RWPE1 (cell line): ENCODE measurements at regions not wholly inside any gene's neighbourhood (a gene's known extent, or its start where the extent isn't known, plus 50 kb on each side); places are given as distances from the start of the nearest gene placed in this dataset.

Source experiments
- CTCF ChIA-PET: fragments of 350-600 bp; sonication (Branson Sonifier 250); formaldehyde crosslinking; extraction: SDS; loops from one replicate; lab custom pipeline; 2021; lab: Yijun Ruan, JAX
- POLR2A ChIA-PET: fragments of 400-600 bp; formaldehyde crosslinking; extraction: SDS; loops from one replicate; lab custom pipeline; 2020; ENCODE audit warnings: antibody characterized with exemption; ENCODE audit not compliant: low non-redundant PET; lab: Yijun Ruan, JAX
- DNase-seq: peaks from one replicate; pipeline ENCODE4 v3.0.0; 2012; ENCODE audit warnings: low spot score
- H3K27ac ChIP-seq: fragments of 450-650 bp; 2 replicates; pipeline ENCODE4 v1.5.1; 2017
- TF ChIP-seq, protein P1 (sequence below): fragments of 450-650 bp; conservative IDR thresholded peaks from 2 replicates; pipeline ENCODE4 v1.5.1; 2017; ENCODE audit warnings: low read depth, mild to moderate bottlenecking

DNA sequence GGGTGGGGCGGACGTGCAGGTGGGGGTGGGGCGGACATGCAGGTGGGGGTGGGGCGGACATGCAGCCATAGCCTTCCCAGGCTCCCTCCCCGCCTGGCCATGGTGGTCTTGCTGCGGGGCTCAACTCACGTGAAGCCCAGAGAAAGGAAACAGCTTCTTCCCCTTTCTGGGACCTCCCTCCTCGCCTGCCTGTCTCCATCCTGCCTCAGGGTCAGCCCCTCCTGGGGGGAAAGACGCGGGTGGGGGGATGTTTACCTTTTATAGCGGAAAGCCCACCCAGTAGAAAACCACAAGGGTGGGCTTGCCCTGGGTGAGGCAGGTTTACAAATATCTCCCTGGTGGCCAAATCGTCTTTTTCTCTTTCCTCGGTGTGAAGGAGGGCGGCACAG lies 520.0 kb downstream of the GLRX3 start:
- no peak for DNase-seq
- H3K27ac ChIP-seq: no peak overlapping the region
- TF ChIP-seq, protein P1, sequence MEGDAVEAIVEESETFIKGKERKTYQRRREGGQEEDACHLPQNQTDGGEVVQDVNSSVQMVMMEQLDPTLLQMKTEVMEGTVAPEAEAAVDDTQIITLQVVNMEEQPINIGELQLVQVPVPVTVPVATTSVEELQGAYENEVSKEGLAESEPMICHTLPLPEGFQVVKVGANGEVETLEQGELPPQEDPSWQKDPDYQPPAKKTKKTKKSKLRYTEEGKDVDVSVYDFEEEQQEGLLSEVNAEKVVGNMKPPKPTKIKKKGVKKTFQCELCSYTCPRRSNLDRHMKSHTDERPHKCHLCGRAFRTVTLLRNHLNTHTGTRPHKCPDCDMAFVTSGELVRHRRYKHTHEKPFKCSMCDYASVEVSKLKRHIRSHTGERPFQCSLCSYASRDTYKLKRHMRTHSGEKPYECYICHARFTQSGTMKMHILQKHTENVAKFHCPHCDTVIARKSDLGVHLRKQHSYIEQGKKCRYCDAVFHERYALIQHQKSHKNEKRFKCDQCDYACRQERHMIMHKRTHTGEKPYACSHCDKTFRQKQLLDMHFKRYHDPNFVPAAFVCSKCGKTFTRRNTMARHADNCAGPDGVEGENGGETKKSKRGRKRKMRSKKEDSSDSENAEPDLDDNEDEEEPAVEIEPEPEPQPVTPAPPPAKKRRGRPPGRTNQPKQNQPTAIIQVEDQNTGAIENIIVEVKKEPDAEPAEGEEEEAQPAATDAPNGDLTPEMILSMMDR: no peak
- ChIA-PET CTCF (no interaction called here), POLR2A (no interaction called here)

DNA sequence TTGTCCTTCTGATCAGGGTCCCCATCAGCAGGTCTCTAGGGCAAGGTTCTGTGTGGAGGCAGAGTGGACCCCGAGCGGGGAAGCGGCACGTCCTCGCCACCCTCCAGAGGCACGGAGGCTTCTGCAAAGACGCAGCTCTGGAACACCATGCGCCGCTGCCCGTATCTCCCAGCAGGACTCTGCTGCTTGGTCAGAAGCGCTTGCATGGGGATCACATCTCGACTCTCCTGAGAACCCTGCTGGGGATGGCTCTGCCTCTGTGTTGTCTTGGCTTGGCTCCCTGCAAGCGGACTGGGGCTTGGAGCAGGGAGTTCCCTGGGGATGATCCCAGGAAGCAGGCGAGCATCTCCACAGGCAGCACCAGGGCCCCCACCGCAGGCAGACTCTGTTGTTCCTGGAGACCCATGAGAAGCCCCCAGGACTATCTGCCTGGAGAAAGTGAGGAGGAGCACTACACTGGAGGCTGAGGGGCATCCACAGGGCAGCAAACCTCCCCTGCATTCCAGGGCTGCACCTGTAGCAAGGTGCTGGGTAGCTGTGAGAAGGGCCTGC lies 520.5 kb downstream of the GLRX3 start:
- TF ChIP-seq, protein P1: no peak
- no peak overlapping the region for H3K27ac ChIP-seq
- CTCF ChIA-PET: no interaction called here
- POLR2A ChIA-PET: no interaction called here
- no peak for DNase-seq

DNA sequence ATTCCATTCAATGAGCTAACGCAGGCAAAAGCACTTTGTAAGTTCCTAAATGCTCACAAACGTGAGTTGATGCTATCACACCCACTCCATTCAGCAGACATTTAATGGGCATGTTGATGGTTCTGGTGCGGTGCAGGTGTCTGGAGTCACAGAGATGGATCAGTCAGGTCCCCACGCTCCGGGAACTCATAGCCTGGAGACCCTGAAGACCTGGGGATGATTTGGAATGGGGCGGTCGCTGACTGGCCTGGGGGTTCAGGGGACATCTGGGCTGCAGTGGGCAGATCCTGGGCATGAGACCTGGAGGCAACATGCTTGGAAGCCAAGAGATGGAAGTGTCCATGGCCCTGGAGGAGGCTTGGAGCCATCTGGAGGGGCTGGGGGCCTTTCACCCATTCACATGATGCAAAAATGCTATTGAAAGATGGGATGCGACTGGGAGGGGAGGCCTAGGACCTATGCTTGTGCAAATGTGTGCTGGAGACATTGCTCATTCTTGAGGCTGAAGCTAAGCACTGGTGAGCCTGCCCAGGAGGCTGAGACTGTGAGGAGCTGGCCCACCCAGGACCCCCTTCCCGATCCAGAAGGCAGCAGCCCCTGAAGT lies 522.6 kb downstream of the GLRX3 start:
- CTCF ChIA-PET: interaction anchor here (0.5 kb wide), 1 partner anchor 8 kb away, joined by 3 read pairs; no protein-coding TSS in a partner anchor
- H3K27ac ChIP-seq: no peak overlapping the region
- DNase-seq: no peak
- POLR2A ChIA-PET: no interaction called here
- TF ChIP-seq, protein P1: no peak

DNA sequence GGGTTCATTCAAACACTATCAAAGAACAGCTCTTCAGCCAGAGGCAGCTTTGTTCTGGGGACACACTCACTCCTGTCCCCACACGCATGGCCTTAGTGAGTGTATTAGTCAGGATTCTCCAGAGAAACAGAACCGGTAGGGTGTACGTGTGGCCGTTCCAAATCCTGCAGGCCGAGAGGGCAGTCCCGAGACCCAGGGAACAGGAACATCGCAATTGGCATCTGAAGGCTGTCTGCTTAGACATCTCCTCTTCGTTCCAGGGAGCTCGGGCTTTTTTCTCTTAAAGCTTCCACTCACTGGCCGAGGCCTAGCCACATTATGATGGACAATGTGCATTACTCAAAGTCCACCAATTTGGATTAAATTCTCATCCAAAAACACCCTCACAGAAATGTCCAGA lies 523.3 kb downstream of the GLRX3 start:
- no peak overlapping the region for H3K27ac ChIP-seq
- ChIA-PET POLR2A (no interaction called here), CTCF (interaction anchor here (0.5 to 0.6 kb wide), 2 partner anchors 9 to 435 kb away, joined by 3 read pairs; no protein-coding TSS in a partner anchor)
- DNase-seq: no peak
- TF ChIP-seq, protein P1: no peak

DNA sequence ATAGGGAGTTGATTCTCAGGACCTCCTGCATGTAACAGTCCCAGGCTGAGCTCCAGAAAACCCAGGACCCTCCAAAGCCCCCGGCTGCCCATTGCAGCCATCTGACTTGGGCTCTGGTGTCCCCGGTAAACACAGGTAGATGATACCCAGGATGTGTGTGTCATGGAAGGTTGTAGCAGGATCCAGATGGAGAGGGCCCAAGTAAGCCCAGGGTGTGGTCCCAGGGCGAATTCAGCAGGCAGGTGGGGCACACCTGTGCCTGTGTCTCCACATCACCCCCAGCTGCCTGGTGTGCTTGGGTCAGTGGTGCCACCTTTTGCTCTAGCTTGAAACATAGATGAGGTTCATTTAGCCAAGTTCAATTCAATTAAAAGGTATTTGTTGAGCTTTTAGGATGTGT lies 524.1 kb downstream of the GLRX3 start:
- ChIA-PET POLR2A (no interaction called here), CTCF (no interaction called here)
- DNase-seq: no peak
- TF ChIP-seq, protein P1: no peak
- no peak overlapping the region for H3K27ac ChIP-seq

DNA sequence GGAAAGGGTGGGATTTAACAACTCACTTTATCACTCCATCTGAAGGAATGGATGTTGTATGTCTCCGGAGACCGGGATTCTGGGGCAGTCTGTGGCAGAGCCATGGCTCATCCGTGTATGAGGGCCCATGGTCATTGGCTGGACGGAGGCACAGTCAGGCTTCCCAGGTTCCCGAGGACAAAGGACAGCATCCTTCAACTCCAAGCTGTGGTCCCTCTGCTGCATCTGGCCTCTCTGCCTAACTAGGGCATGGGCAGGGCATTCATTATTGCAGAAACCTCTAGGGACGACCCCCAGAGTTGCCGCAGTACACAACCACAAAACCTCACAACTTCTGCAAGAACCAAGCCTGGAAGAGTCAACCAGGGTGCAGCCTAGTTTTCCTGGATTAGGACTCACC lies 525.2 kb downstream of the GLRX3 start:
- TF ChIP-seq, protein P1: no peak
- CTCF ChIA-PET: interaction anchor here (0.7 kb wide), 1 partner anchor 124 kb away, joined by 3 read pairs; no protein-coding TSS in a partner anchor
- H3K27ac ChIP-seq: no peak overlapping the region
- DNase-seq: no peak
- POLR2A ChIA-PET: no interaction called here
